GM06990 (cell line): ENCODE measurements at regions not wholly inside any gene's neighbourhood (a gene's known extent, or its start where the extent isn't known, plus 50 kb on each side); places are given as distances from the start of the nearest gene placed in this dataset.

ENCODE experiments used
- DNase-seq: peaks from one replicate; pipeline ENCODE4 v3.0.0-alpha.2; 2011; ENCODE audit not compliant: insufficient read length; ENCODE audit errors: extremely low read depth
- H3K27me3 ChIP-seq: replicated peaks from 2 replicates; pipeline ENCODE4 v1.6.0; 2011; ENCODE audit warnings: low read length; ENCODE audit not compliant: control insufficient read depth, insufficient read depth
- H3K36me3 ChIP-seq: 2 replicates; pipeline ENCODE4 v1.5.1; 2011; ENCODE audit warnings: low read length; ENCODE audit not compliant: control insufficient read depth, insufficient read depth
- H3K4me3 ChIP-seq: replicated peaks from 2 replicates; pipeline ENCODE4 v1.5.1; 2011; ENCODE audit warnings: low read depth, mild to moderate bottlenecking, control low read depth, low read length
- CTCF ChIP-seq: IDR thresholded peaks from 2 replicates; pipeline ENCODE4 v1.5.1; 2011; ENCODE audit warnings: low read length, control low read depth, mild to moderate bottlenecking, inconsistent platforms; ENCODE audit not compliant: insufficient read depth, poor library complexity, severe bottlenecking

- no peak for TF ChIP-seq CTCF
- no peak overlapping the region for H3K4me3 ChIP-seq
- no peaks in the 10 kb centered on the region for H3K27me3 ChIP-seq
- H3K36me3 ChIP-seq: no peaks in the 10 kb centered on the region
- DNase-seq: no peak
These were observed 89.6 kb upstream of the LHX5 start for GRCh38 chr12:113561068-113561780.

GRCh38 chr12:113559466-113559865 is 87.8 kb upstream of the LHX5 start:
- Histone ChIP-seq H3K27me3 (no peaks in the 10 kb centered on the region), H3K4me3 (no peak overlapping the region), H3K36me3 (no peaks in the 10 kb centered on the region)
- DNase-seq: no peak
- no peak for TF ChIP-seq CTCF

GRCh38 chr12:113555226-113555625 is 83.6 kb upstream of the LHX5 start:
- H3K36me3 ChIP-seq: no peaks in the 10 kb centered on the region
- no peak for DNase-seq
- H3K27me3 ChIP-seq: no peaks in the 10 kb centered on the region
- H3K4me3 ChIP-seq: no peak overlapping the region
- no peak for TF ChIP-seq CTCF

- no peaks in the 10 kb centered on the region for H3K36me3 ChIP-seq
- H3K27me3 ChIP-seq: no peaks in the 10 kb centered on the region
- no peak for TF ChIP-seq CTCF
- H3K4me3 ChIP-seq: no peak overlapping the region
- DNase-seq: no peak
These were observed 81.1 kb upstream of the LHX5 start for GRCh38 chr12:113552760-113553159.

- DNase-seq: no peak
- TF ChIP-seq CTCF: no peak
- no peaks in the 10 kb centered on the region for H3K36me3 ChIP-seq
- H3K4me3 ChIP-seq: no peak overlapping the region
- H3K27me3 ChIP-seq: no peaks in the 10 kb centered on the region
These were observed 79.9 kb upstream of the LHX5 start for GRCh38 chr12:113551563-113551962.

GRCh38 chr12:113548467-113548866 is 76.8 kb upstream of the LHX5 start:
- no peak for DNase-seq
- H3K36me3 ChIP-seq: no peaks in the 10 kb centered on the region
- H3K4me3 ChIP-seq: no peak overlapping the region
- no peak for TF ChIP-seq CTCF
- no peaks in the 10 kb centered on the region for H3K27me3 ChIP-seq
